B cell (primary cell): ENCODE measurements at regions not wholly inside any gene's neighbourhood (a gene's known extent, or its start where the extent isn't known, plus 50 kb on each side); places are given as distances from the start of the nearest gene placed in this dataset.

ENCODE experiments used
- ATAC-seq: fragments of 200-7000 bp; cut with Tn5 transposase; one replicate; pipeline ENCODE4 v1.10.0; 2021; ENCODE audit warnings: low read depth, mild to moderate bottlenecking, moderate number of reproducible peaks, moderate library complexity
- CTCF ChIA-PET: fragments of 350-600 bp; sonication (Branson Sonifier 250); formaldehyde crosslinking; loops from one replicate; lab custom pipeline; 2021; ENCODE audit warnings: antibody characterized with exemption, inconsistent platforms; lab: Charles Lee
- POLR2A ChIA-PET: fragments of 350-600 bp; sonication (Branson Sonifier 250); formaldehyde crosslinking; loops from one replicate; lab custom pipeline; 2021; ENCODE audit warnings: antibody characterized with exemption; lab: Charles Lee
- DNase-seq: peaks from one replicate; pipeline ENCODE4 v3.0.0; 2013
- H2AFZ ChIP-seq: 2 replicates; pipeline ENCODE4 v1.6.1; 2012; ENCODE audit warnings: mild to moderate bottlenecking, low read depth, low read length; ENCODE audit not compliant: insufficient read depth, poor library complexity, severe bottlenecking
- H3K27ac ChIP-seq, 2 donors: 1 replicate in 1 of 2; 2 replicates in 1 of 2; pipeline ENCODE4 v1.5.1; 2012 to 2013; ENCODE audit warnings: low read length in 2 of 2, mild to moderate bottlenecking in 2 of 2, moderate library complexity in 1 of 2
- H3K27me3 ChIP-seq, 4 experiments: fragments of 200-600 bp in 1 of 4; sonication (generic) in 1 of 4; replicated peaks in 1 of 4; 1 replicate in 2 of 4; 2 replicates in 2 of 4; pipeline versions ENCODE4 v1.6.1 to v1.7.0; 2013 to 2016; ENCODE audit warnings: low read length in 3 of 4, mild to moderate bottlenecking in 2 of 4, mixed read lengths in 1 of 4, moderate library complexity in 1 of 4; ENCODE audit not compliant: insufficient read depth in 4 of 4, control insufficient read depth in 3 of 4; ENCODE audit errors: control extremely low read depth in 1 of 4
- H3K36me3 ChIP-seq, 2 experiments: replicated peaks in 1 of 2; 1 replicate in 1 of 2; 2 replicates in 1 of 2; pipeline versions ENCODE4 v1.6.1 to v1.7.1; 2013; ENCODE audit warnings: low read length in 1 of 2; ENCODE audit not compliant: insufficient read depth in 2 of 2, control insufficient read depth in 1 of 2; ENCODE audit errors: control extremely low read depth in 1 of 2, extremely low read depth in 1 of 2
- H3K4me1 ChIP-seq, 2 donors: fragments of 200-600 bp in 1 of 2; sonication (generic) in 1 of 2; 1 replicate in 1 of 2; 2 replicates in 1 of 2; pipeline versions ENCODE4 v1.5.1 to v1.6.1; 2013 to 2017; ENCODE audit warnings: low read length in 2 of 2; ENCODE audit not compliant: control insufficient read depth in 2 of 2, insufficient read depth in 2 of 2
- H3K4me2 ChIP-seq: replicated peaks from 2 replicates; pipeline ENCODE3; 2012; ENCODE audit warnings: mild to moderate bottlenecking, low read depth, low read length; ENCODE audit not compliant: poor library complexity, severe bottlenecking
- H3K4me3 ChIP-seq, 5 experiments: fragments of 200-600 bp in 1 of 5; sonication (generic) in 1 of 5; 1 replicate in 3 of 5; 2 replicates in 2 of 5; pipeline versions ENCODE4 v1.5.1 to v1.7.0; 2011 to 2016; ENCODE audit warnings: low read length in 4 of 5, mild to moderate bottlenecking in 4 of 5, low read depth in 2 of 5, control low read depth in 1 of 5, moderate library complexity in 1 of 5; ENCODE audit not compliant: insufficient read depth in 1 of 5; ENCODE audit errors: control extremely low read depth in 1 of 5, extremely low read depth in 1 of 5
- H3K79me2 ChIP-seq: fragments of 200-600 bp; sonication (generic); one replicate; pipeline ENCODE4 v1.6.0; 2016; ENCODE audit warnings: low read length; ENCODE audit not compliant: control insufficient read depth, insufficient read depth
- H3K9ac ChIP-seq: fragments of 200-600 bp; sonication (generic); 2 replicates; pipeline ENCODE4 v1.6.1; 2017; ENCODE audit warnings: mild to moderate bottlenecking, low read length, moderate library complexity
- H3K9me3 ChIP-seq, 3 donors: one replicate each; pipeline versions ENCODE4 v1.6.1 to v1.7.1; 2013; ENCODE audit warnings: low read length in 2 of 3; ENCODE audit not compliant: control insufficient read depth in 2 of 3, insufficient read depth in 1 of 3; ENCODE audit errors: control extremely low read depth in 1 of 3
- H4K20me1 ChIP-seq: 2 replicates; pipeline ENCODE4 v1.6.0; 2012; ENCODE audit warnings: mild to moderate bottlenecking, low read length; ENCODE audit not compliant: insufficient read depth, control insufficient read depth, poor library complexity, severe bottlenecking
- H3K27ac Mint-ChIP-seq: one replicate; pipeline ENCODE4 v1.8.0; 2021; ENCODE audit warnings: mixed read lengths
- H3K27me3 Mint-ChIP-seq: one replicate; pipeline ENCODE4 v1.8.0; 2021; ENCODE audit warnings: mixed read lengths
- H3K4me1 Mint-ChIP-seq: one replicate; pipeline ENCODE4 v1.8.0; 2021; ENCODE audit warnings: mixed read lengths
- H3K4me3 Mint-ChIP-seq: one replicate; pipeline ENCODE4 v1.8.0; 2021; ENCODE audit warnings: mixed read lengths
- H3K9me3 Mint-ChIP-seq: one replicate; pipeline ENCODE4 v1.8.0; 2022; ENCODE audit warnings: mixed read lengths; ENCODE audit not compliant: insufficient read depth
- CTCF ChIP-seq: fragments of 200-600 bp; IDR thresholded peaks from one replicate; pipeline ENCODE4 v1.8.0; 2022; ENCODE audit warnings: antibody characterized with exemption, mild to moderate bottlenecking
- EZH2 ChIP-seq: IDR thresholded peaks from 2 replicates; pipeline ENCODE4 v1.6.1; 2012; ENCODE audit warnings: borderline replicate concordance, low read depth, mild to moderate bottlenecking, moderate library complexity, low read length; ENCODE audit not compliant: insufficient read depth, poor library complexity, severe bottlenecking
- WGBS: methylation state at CpG from one replicate; pipeline ENCODE4 v1.1.5; 2013; ENCODE audit warnings: missing lambda C conversion rate; ENCODE audit not compliant: insufficient coverage; 5-methylcytosine and 5-hydroxymethylcytosine counted together
- intact Hi-C: fragments of 100-400 bp; cut with micrococcal nuclease; formaldehyde crosslinking; loops from one replicate; pipeline ENCODE4 v1.10.0; 2022

- TF ChIP-seq EZH2 (no peak), CTCF (no peak)
- H3K4me1 Mint-ChIP-seq: no peaks in the 10 kb centered on the region
- no peak overlapping the region for H3K9ac ChIP-seq
- no peaks in the 10 kb centered on the region for H3K4me1 ChIP-seq
- H3K9me3 Mint-ChIP-seq: peaks cover 4% of the 10 kb centered on the region
- H2AFZ ChIP-seq: no peak overlapping the region
- H3K4me3 Mint-ChIP-seq: no peak overlapping the region
- H4K20me1 ChIP-seq: no peaks in the 10 kb centered on the region
- no peak overlapping the region for H3K4me3 ChIP-seq
- H3K27me3 Mint-ChIP-seq: no peaks in the 10 kb centered on the region
- H3K9me3 ChIP-seq: no peaks in the 10 kb centered on the region
- ChIA-PET CTCF (no interaction called here), POLR2A (no interaction called here)
- H3K36me3 ChIP-seq: no peaks in the 10 kb centered on the region
- H3K27me3 ChIP-seq: no peaks in the 10 kb centered on the region
- intact Hi-C loops: no loop called here
- WGBS: no CpG with 5 or more reads among the region's 2 CpGs
- no peak overlapping the region for H3K4me2 ChIP-seq
- no peak for DNase-seq
- H3K27ac Mint-ChIP-seq: no peak overlapping the region
- H3K27ac ChIP-seq: no peak overlapping the region
- ATAC-seq: no peak
- H3K79me2 ChIP-seq: no peaks in the 10 kb centered on the region
Measured at GRCh38 chr7:9937944-9938631, 1035.6 kb upstream of the PHF14 start.

GRCh38 chr7:9939176-9939575, 1034.5 kb upstream of the PHF14 start:
- no peak overlapping the region for H3K27ac Mint-ChIP-seq
- no peak overlapping the region for H3K27ac ChIP-seq
- H3K27me3 ChIP-seq: no peaks in the 10 kb centered on the region
- H3K4me1 ChIP-seq: no peaks in the 10 kb centered on the region
- no peak overlapping the region for H3K4me3 Mint-ChIP-seq
- TF ChIP-seq CTCF: no peak
- no peak for TF ChIP-seq EZH2
- no peak for ATAC-seq
- H3K4me3 ChIP-seq: no peak overlapping the region
- no peaks in the 10 kb centered on the region for H4K20me1 ChIP-seq
- no peak overlapping the region for H2AFZ ChIP-seq
- POLR2A ChIA-PET: no interaction called here
- H3K9me3 Mint-ChIP-seq: peaks cover 3% of the 10 kb centered on the region
- intact Hi-C loops: no loop called here
- H3K79me2 ChIP-seq: no peaks in the 10 kb centered on the region
- H3K4me1 Mint-ChIP-seq: no peaks in the 10 kb centered on the region
- H3K9me3 ChIP-seq: no peaks in the 10 kb centered on the region
- DNase-seq: no peak
- CTCF ChIA-PET: no interaction called here
- H3K27me3 Mint-ChIP-seq: no peaks in the 10 kb centered on the region
- H3K36me3 ChIP-seq: no peaks in the 10 kb centered on the region
- no peak overlapping the region for H3K4me2 ChIP-seq
- no peak overlapping the region for H3K9ac ChIP-seq
